ENCODE measurements at regions not wholly inside any gene's neighbourhood (a gene's known extent, or its start where the extent isn't known, plus 50 kb on each side); places are given as distances from the start of the nearest gene placed in this dataset.

GRCh38 chr20:24341781-24342180 lies 127.6 kb upstream of the SYNDIG1 start:
- no peak overlapping the region for H3K4me3 ChIP-seq (ENCODE audit: low read depth, low read length)
- TF ChIP-seq, protein P1, sequence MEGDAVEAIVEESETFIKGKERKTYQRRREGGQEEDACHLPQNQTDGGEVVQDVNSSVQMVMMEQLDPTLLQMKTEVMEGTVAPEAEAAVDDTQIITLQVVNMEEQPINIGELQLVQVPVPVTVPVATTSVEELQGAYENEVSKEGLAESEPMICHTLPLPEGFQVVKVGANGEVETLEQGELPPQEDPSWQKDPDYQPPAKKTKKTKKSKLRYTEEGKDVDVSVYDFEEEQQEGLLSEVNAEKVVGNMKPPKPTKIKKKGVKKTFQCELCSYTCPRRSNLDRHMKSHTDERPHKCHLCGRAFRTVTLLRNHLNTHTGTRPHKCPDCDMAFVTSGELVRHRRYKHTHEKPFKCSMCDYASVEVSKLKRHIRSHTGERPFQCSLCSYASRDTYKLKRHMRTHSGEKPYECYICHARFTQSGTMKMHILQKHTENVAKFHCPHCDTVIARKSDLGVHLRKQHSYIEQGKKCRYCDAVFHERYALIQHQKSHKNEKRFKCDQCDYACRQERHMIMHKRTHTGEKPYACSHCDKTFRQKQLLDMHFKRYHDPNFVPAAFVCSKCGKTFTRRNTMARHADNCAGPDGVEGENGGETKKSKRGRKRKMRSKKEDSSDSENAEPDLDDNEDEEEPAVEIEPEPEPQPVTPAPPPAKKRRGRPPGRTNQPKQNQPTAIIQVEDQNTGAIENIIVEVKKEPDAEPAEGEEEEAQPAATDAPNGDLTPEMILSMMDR (IDR thresholded peaks at IDR 0.05; ENCODE audit: insufficient read depth, low read depth, low read length): no peak
- no peak for DNase-seq (ENCODE audit: low read depth)

DNA sequence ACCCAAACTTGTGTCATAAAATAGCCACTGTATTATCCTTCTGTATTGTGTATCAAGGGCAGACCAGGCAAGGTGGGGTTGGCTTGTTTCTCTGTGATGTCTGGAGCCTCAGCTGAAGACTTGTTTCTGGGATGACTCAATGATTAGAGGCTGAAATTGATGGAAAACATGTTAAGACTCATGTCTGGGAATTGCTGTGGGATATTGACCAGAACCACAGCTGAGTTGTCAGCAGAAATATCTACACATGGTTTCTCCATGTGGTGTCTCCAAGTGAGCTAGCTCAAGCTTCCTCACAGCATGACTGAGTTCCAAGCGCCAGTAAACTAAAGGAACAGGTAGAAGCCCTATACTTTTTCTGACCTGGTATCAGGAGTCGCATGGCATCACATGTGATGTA lies 128.5 kb upstream of the SYNDIG1 start:
- TF ChIP-seq, protein P1 (IDR thresholded peaks at IDR 0.05; ENCODE audit: insufficient read depth, low read depth, low read length): no peak
- no peak overlapping the region for H3K4me3 ChIP-seq (ENCODE audit: low read depth, low read length)
- no peak for DNase-seq (ENCODE audit: low read depth)

- TF ChIP-seq, protein P1 (IDR thresholded peaks at IDR 0.05; ENCODE audit: insufficient read depth, low read depth, low read length): no peak
Observed at GRCh38 chr20:24339210-24339641, 130.2 kb upstream of the SYNDIG1 start.

GRCh38 chr20:24337551-24337950 lies 131.9 kb upstream of the SYNDIG1 start:
- TF ChIP-seq, protein P1 (IDR thresholded peaks at IDR 0.05; ENCODE audit: insufficient read depth, low read depth, low read length): no peak
- DNase-seq (ENCODE audit: low read depth): no peak
- no peak overlapping the region for H3K4me3 ChIP-seq (ENCODE audit: low read depth, low read length)

More at GRCh38 chr20:24339210-24339641, 130.2 kb upstream of the SYNDIG1 start:
- no peak overlapping the region for H3K4me3 ChIP-seq (ENCODE audit: low read depth, low read length)
- no peak for DNase-seq (ENCODE audit: low read depth)

DNA sequence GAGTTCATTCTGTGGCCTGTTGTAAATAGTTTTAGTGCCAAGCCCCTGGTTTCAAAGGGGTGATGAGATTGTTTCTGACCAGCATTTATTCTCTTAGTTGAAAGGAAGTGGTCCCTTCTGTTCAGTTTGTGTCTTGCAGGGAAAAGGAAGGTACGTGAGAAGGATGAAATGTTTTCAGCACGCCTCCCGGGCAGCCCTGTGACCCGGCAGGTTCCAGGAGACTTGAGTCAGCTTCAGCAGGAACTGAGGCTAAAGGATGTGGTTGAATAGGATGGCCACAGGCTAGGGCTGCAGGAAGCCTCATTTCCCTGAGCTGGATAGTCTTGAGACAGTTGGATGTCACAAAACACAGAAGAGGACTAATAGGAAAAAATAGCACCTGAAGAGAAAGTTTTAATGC lies 132.4 kb upstream of the SYNDIG1 start:
- no peak overlapping the region for H3K4me3 ChIP-seq (ENCODE audit: low read depth, low read length)
- DNase-seq (ENCODE audit: low read depth): no peak
- TF ChIP-seq, protein P1 (IDR thresholded peaks at IDR 0.05; ENCODE audit: insufficient read depth, low read depth, low read length): no peak

DNA sequence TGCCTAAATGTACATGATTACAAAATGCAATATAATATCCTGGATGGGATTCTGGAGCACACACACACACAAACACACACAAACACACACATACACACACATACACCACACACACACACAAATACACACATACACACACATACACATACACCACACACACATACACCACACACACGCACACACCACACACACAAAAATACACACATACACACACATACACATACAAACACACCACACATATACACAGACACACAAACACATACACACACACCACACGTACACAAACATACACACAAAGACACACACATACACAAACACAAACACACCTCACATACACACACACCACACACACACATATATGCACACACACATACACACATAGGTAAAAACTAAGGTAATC lies 134.6 kb upstream of the SYNDIG1 start:
- H3K4me3 ChIP-seq (ENCODE audit: low read depth, low read length): no peak overlapping the region

DNA sequence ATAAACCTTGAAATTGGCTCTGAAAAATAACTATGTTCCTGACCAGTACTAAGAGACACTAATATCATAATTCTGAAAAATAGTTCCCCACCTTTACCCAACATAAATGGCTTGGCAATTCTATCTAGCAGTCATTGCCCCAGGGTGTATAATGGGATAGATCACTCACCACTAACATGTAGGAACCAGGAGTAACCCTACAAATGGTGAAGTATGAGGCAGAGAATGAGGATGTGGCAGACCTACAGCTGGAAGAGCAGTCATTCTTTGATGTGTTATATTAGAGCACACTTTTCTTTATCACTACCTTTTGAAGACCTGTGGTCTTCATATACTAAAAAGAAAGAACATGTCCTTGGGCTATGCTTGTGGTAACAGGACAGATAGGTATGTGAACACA lies 136.5 kb upstream of the SYNDIG1 start:
- H3K4me3 ChIP-seq (ENCODE audit: low read depth, low read length): no peak overlapping the region
- DNase-seq (ENCODE audit: low read depth): no peak
- TF ChIP-seq, protein P1 (IDR thresholded peaks at IDR 0.05; ENCODE audit: insufficient read depth, low read depth, low read length): no peak

More for the DNA sequence above, 134.6 kb upstream of the SYNDIG1 start:
- TF ChIP-seq, protein P1 (IDR thresholded peaks at IDR 0.05; ENCODE audit: insufficient read depth, low read depth, low read length): no peak
- DNase-seq (ENCODE audit: low read depth): no peak

Data from fibroblast of villous mesenchyme (primary cell).